Prostate gland (tissue), 2 donors: ENCODE measurements at regions not wholly inside any gene's neighbourhood (a gene's known extent, or its start where the extent isn't known, plus 50 kb on each side); places are given as distances from the start of the nearest gene placed in this dataset.

Source experiments
- DNase-seq: peaks from one replicate; pipeline ENCODE4 v3.0.0-alpha.2; 2019; ENCODE audit warnings: low spot score
- H3K27ac ChIP-seq, 2 donors: fragments of 200-600 bp; sonication (generic); 2 replicates each; pipeline ENCODE4 v1.5.1; 2017 to 2019
- H3K27me3 ChIP-seq: fragments of 200-600 bp; sonication (generic); replicated peaks from 2 replicates; pipeline ENCODE4 v1.5.1; 2019; ENCODE audit not compliant: insufficient read depth
- H3K36me3 ChIP-seq, 2 donors: fragments of 200-600 bp; sonication (generic); 1 replicate in 1 of 2; 2 replicates in 1 of 2; pipeline versions ENCODE4 v1.5.1 to v1.8.1; 2017 to 2019
- H3K4me1 ChIP-seq: fragments of 200-600 bp; sonication (generic); replicated peaks from 2 replicates; pipeline ENCODE4 v1.5.1; 2019
- H3K4me3 ChIP-seq, 2 donors: fragments of 200-600 bp; sonication (generic); 2 replicates each; pipeline ENCODE4 v1.5.1; 2017 to 2019
- H3K9me3 ChIP-seq: fragments of 200-600 bp; sonication (generic); 2 replicates; pipeline ENCODE4 v1.5.1; 2017
- POLR2A ChIP-seq: fragments of 450-650 bp; IDR thresholded peaks from one replicate; pipeline ENCODE4 v1.6.1; 2016; ENCODE audit warnings: antibody characterized with exemption, mild to moderate bottlenecking
- POLR2AphosphoS5 ChIP-seq: sonication (generic); formaldehyde crosslinking; IDR thresholded peaks from one replicate; pipeline ENCODE4 v1.6.1; 2017; ENCODE audit warnings: antibody characterized with exemption
- WGBS: methylation state at CpG from one replicate; pipeline ENCODE4 v1.1.5; 2018; 5-methylcytosine and 5-hydroxymethylcytosine counted together
- intact Hi-C: fragments of 100-400 bp; cut with DNase I; formaldehyde crosslinking; loops from one replicate; pipeline ENCODE4 v1.14.2; 2022
- TF ChIP-seq, protein P1 (sequence below), 4 experiments: fragments of 200-600 bp in 2 of 4; fragments of 450-650 bp in 2 of 4; sonication (generic) in 2 of 4; IDR thresholded peaks; 1 replicate in 3 of 4; 2 replicates in 1 of 4; pipeline ENCODE4 v1.5.1; 2016 to 2019; ENCODE audit warnings: antibody characterized with exemption in 4 of 4, mild to moderate bottlenecking in 2 of 4, moderate library complexity in 2 of 4

DNA sequence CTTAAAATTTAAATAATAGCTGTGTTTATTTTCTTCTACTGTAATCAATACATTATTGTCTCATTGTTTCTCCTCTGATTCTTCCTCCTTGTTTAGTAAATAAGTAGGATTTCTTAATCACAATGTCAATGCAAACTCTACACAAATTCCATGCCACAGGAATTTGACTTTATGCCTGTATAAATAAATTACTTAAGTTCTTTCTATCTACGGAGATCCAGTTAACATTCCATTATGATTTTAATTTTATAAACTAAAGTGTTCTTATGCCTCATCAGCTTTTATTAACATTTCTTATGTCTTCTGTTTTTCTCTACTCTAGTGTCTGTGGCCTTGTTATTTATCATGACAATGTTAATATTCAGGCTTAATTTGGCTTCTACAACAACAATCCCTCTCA is 1169.2 kb downstream of the GRIK2 start:
- Histone ChIP-seq H3K9me3 (no peaks in the 10 kb centered on the region), H3K27me3 (no peaks in the 10 kb centered on the region), H3K36me3 (no peaks in the 10 kb centered on the region), H3K4me1 (no peaks in the 10 kb centered on the region), H3K27ac (no peak overlapping the region), H3K4me3 (no peak overlapping the region)
- intact Hi-C loops, result no loop called here
- DNase-seq, result no peak
- TF ChIP-seq, protein P1, sequence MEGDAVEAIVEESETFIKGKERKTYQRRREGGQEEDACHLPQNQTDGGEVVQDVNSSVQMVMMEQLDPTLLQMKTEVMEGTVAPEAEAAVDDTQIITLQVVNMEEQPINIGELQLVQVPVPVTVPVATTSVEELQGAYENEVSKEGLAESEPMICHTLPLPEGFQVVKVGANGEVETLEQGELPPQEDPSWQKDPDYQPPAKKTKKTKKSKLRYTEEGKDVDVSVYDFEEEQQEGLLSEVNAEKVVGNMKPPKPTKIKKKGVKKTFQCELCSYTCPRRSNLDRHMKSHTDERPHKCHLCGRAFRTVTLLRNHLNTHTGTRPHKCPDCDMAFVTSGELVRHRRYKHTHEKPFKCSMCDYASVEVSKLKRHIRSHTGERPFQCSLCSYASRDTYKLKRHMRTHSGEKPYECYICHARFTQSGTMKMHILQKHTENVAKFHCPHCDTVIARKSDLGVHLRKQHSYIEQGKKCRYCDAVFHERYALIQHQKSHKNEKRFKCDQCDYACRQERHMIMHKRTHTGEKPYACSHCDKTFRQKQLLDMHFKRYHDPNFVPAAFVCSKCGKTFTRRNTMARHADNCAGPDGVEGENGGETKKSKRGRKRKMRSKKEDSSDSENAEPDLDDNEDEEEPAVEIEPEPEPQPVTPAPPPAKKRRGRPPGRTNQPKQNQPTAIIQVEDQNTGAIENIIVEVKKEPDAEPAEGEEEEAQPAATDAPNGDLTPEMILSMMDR (IDR thresholded peaks at IDR 0.05), result no peak
- no peak for TF ChIP-seq POLR2AphosphoS5
- TF ChIP-seq POLR2A, result no peak
- 39% methylated on average over 1 of the region's 1 CpG for WGBS

DNA sequence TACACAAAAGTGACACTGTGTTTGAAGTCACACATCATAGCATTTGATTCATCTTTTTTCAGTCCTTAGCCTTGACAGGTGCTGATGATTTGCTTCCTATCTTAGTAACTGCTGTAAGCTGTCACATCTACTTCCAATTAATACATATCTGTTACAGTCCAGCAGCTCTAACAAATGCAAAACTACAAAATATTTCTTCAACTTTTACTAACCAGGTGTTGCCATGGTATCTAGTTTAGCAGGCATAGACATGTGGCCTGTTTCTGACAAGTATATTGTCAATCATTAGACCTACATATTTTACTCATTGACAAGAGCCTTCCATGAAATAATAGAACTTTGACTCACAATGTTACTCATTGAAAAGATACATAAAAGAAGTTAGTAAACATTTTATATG is 1159.7 kb downstream of the GRIK2 start:
- no peak for DNase-seq
- Histone ChIP-seq H3K27ac (no peak overlapping the region), H3K4me1 (no peaks in the 10 kb centered on the region), H3K4me3 (no peak overlapping the region), H3K27me3 (no peaks in the 10 kb centered on the region), H3K9me3 (no peaks in the 10 kb centered on the region), H3K36me3 (no peaks in the 10 kb centered on the region)
- intact Hi-C loops, result no loop called here
- TF ChIP-seq POLR2A, result no peak
- TF ChIP-seq, protein P1 (IDR thresholded peaks at IDR 0.05), result no peak
- TF ChIP-seq POLR2AphosphoS5, result no peak

DNA sequence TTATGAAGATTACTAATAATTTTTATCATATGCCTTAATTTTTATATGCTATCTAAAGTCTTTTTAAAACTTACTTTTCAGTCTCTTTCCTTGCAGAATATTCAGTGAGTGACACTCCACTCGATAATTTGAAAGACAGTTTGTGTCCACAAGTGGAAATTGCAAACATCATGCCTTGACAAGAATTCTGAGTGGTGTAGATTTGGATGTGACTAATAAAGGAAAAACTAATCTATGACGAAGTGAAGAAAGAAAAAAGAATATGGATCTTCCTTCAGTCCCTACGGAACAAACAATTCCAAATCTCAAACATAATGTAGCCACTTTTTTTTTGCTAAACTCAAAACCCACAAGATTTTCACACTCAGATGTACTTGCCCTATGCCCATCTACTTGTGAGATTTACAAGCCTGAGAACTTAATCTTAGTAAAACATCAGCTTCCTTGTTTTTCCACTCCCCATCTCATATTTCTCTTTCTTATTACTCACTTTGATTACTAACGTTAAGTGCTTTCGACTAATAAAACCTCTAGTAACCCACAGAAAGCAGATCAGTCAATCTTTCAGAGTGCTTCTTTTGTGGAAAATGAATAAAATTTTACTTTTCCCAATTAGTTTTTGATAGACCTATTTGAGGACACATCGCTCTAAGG is 1155.8 kb downstream of the GRIK2 start:
- intact Hi-C loops, result no loop called here
- Histone ChIP-seq H3K4me1 (no peaks in the 10 kb centered on the region), H3K27ac (no peak overlapping the region), H3K36me3 (no peaks in the 10 kb centered on the region), H3K27me3 (no peaks in the 10 kb centered on the region), H3K4me3 (no peak overlapping the region), H3K9me3 (no peaks in the 10 kb centered on the region)
- 26% methylated on average over 6 of the region's 6 CpGs for WGBS
- TF ChIP-seq POLR2AphosphoS5, result no peak
- no peak for TF ChIP-seq POLR2A
- TF ChIP-seq, protein P1 (IDR thresholded peaks at IDR 0.05), result no peak
- DNase-seq, result no peak

DNA sequence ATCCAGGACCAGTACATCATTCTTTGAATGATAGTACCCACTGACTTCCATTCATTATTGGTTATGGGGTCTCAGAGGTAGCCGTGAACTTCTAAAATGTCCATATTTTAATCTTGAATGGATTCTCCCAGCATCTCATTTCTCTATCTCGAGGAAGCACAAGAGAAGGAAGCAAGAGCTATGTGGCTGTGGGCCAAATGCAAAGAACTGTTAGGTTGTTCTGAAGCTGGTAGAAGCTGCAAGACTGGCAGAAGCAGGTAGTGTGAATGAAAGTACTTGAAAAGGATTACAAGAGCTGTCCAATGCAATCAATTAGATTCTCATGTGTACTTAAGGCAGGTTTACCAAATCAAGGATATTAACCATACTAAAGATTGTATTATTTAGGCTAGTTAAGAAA is 1131.8 kb downstream of the GRIK2 start:
- Histone ChIP-seq H3K36me3 (no peaks in the 10 kb centered on the region), H3K27ac (no peak overlapping the region), H3K4me3 (no peak overlapping the region), H3K27me3 (no peaks in the 10 kb centered on the region), H3K4me1 (no peaks in the 10 kb centered on the region), H3K9me3 (no peaks in the 10 kb centered on the region)
- TF ChIP-seq, protein P1 (IDR thresholded peaks at IDR 0.05), result no peak
- no peak for TF ChIP-seq POLR2A
- no peak for TF ChIP-seq POLR2AphosphoS5
- DNase-seq, result no peak
- intact Hi-C loops, result no loop called here
- WGBS, result 65% methylated on average over 2 of the region's 2 CpGs

DNA sequence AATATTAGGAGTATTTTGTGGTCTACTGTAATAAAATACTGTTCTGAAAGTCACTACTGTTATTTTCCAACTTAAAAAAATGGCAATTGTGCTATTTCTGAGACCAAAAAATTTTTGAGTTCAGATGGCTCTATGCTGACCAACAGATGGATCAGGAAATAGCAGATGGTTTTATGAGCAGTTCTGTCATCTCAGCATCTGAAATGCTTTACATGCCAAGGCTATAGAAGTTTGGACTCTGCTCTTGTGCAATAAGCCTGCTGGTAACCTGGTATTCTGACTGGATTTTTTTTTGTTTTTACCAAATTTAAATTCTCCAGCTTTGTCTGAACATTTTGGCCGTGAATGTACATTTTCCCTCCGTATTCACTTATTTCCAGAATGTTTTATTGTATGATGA is 1127.5 kb downstream of the GRIK2 start:
- H3K4me1 ChIP-seq, result no peaks in the 10 kb centered on the region
- no peak for DNase-seq
- H3K27me3 ChIP-seq, result no peaks in the 10 kb centered on the region
- H3K36me3 ChIP-seq, result no peaks in the 10 kb centered on the region
- no peak overlapping the region for H3K4me3 ChIP-seq
- TF ChIP-seq POLR2A, result no peak
- no peak for TF ChIP-seq POLR2AphosphoS5
- TF ChIP-seq, protein P1 (IDR thresholded peaks at IDR 0.05), result no peak
- no peaks in the 10 kb centered on the region for H3K9me3 ChIP-seq
- intact Hi-C loops, result no loop called here
- no peak overlapping the region for H3K27ac ChIP-seq
- 46% methylated on average over 2 of the region's 2 CpGs for WGBS
